ENCODE measurements at regions not wholly inside any gene's neighbourhood (a gene's known extent, or its start where the extent isn't known, plus 50 kb on each side); places are given as distances from the start of the nearest gene placed in this dataset.
A peak's percentile ranks its signal among the peaks of the same experiment; 100 is the strongest.

- no peak for TF ChIP-seq CTCF (IDR thresholded peaks at IDR 0.05; ENCODE audit: unreplicated experiment)
- no peak for DNase-seq (ENCODE audit: low spot score in 2 of 2, unreplicated experiment in 2 of 2)
- H3K27ac Mint-ChIP-seq = no peak overlapping the region
- no peaks in the 10 kb centered on the region for H3K9me3 Mint-ChIP-seq
- H3K4me1 Mint-ChIP-seq = peaks cover 9% of the 10 kb centered on the region
- H3K36me3 Mint-ChIP-seq = no peaks in the 10 kb centered on the region
- H3K4me3 Mint-ChIP-seq = no peak overlapping the region
- H3K27me3 Mint-ChIP-seq (ENCODE audit: low read depth) = no peaks in the 10 kb centered on the region
Observed at GRCh38 chr1:213324859-213325258, 273.8 kb downstream of the RPS6KC1 start.

GRCh38 chr1:213325482-213325881 lies 274.4 kb downstream of the RPS6KC1 start:
- no peak for TF ChIP-seq CTCF (IDR thresholded peaks at IDR 0.05; ENCODE audit: unreplicated experiment)
- Mint-ChIP-seq H3K36me3 (no peaks in the 10 kb centered on the region), H3K27ac (no peak overlapping the region), H3K27me3 (ENCODE audit: low read depth) (no peaks in the 10 kb centered on the region), H3K4me1 (peaks cover 9% of the 10 kb centered on the region), H3K4me3 (no peak overlapping the region), H3K9me3 (no peaks in the 10 kb centered on the region)
- DNase-seq (ENCODE audit: low spot score in 2 of 2, unreplicated experiment in 2 of 2) = no peak

GRCh38 chr1:213326281-213327016 lies 275.4 kb downstream of the RPS6KC1 start:
- no peaks in the 10 kb centered on the region for H3K36me3 Mint-ChIP-seq
- H3K27ac Mint-ChIP-seq = no peak overlapping the region
- H3K9me3 Mint-ChIP-seq = no peaks in the 10 kb centered on the region
- DNase-seq (ENCODE audit: low spot score in 2 of 2, unreplicated experiment in 2 of 2) = no peak
- no peak for TF ChIP-seq CTCF (IDR thresholded peaks at IDR 0.05; ENCODE audit: unreplicated experiment)
- no peak overlapping the region for H3K4me3 Mint-ChIP-seq
- no peaks in the 10 kb centered on the region for H3K27me3 Mint-ChIP-seq (ENCODE audit: low read depth)
- peaks cover 9% of the 10 kb centered on the region for H3K4me1 Mint-ChIP-seq

GRCh38 chr1:213327017-213327667 lies 276.1 kb downstream of the RPS6KC1 start:
- TF ChIP-seq CTCF (IDR thresholded peaks at IDR 0.05; ENCODE audit: unreplicated experiment) = no peak
- H3K27ac Mint-ChIP-seq = peak overlapping the region; percentile 62
- peak in 1 of 2 experiments; percentile 44 for DNase-seq (ENCODE audit: low spot score in 2 of 2, unreplicated experiment in 2 of 2)
- H3K36me3 Mint-ChIP-seq = no peaks in the 10 kb centered on the region
- H3K27me3 Mint-ChIP-seq (ENCODE audit: low read depth) = no peaks in the 10 kb centered on the region
- peaks cover 9% of the 10 kb centered on the region for H3K4me1 Mint-ChIP-seq
- H3K9me3 Mint-ChIP-seq = no peaks in the 10 kb centered on the region
- H3K4me3 Mint-ChIP-seq = no peak overlapping the region

GRCh38 chr1:213329406-213330008 lies 278.5 kb downstream of the RPS6KC1 start:
- Mint-ChIP-seq H3K4me3 (no peak overlapping the region), H3K36me3 (no peaks in the 10 kb centered on the region), H3K4me1 (peaks cover 9% of the 10 kb centered on the region), H3K9me3 (no peaks in the 10 kb centered on the region), H3K27ac (no peak overlapping the region), H3K27me3 (ENCODE audit: low read depth) (no peaks in the 10 kb centered on the region)
- no peak for DNase-seq (ENCODE audit: low spot score in 2 of 2, unreplicated experiment in 2 of 2)
- TF ChIP-seq CTCF (IDR thresholded peaks at IDR 0.05; ENCODE audit: unreplicated experiment) = no peak

All from mesothelial cell of epicardium (in vitro differentiated cells).